ENCODE measurements at regions not wholly inside any gene's neighbourhood (a gene's known extent, or its start where the extent isn't known, plus 50 kb on each side); places are given as distances from the start of the nearest gene placed in this dataset.

- no peak overlapping the region for H2BK120ac ChIP-seq (ENCODE audit: low read depth, low read length)
- H2BK20ac ChIP-seq (ENCODE audit: low read depth, low read length): no peak overlapping the region
- H3K9me1 ChIP-seq (ENCODE audit: insufficient read depth, low read length): no peaks in the 10 kb centered on the region
- no peak overlapping the region for H2AFZ ChIP-seq (replicated peaks; ENCODE audit: low read length, poor library complexity)
- intact Hi-C loops (cut with micrococcal nuclease): no loop called here
- ChIA-PET POLR2A (ENCODE audit: unreplicated experiment) (no interaction called here), CTCF (no interaction called here)
- H3K79me1 ChIP-seq (ENCODE audit: low read depth in 1 of 2, low read length in 2 of 2): no peaks in the 10 kb centered on the region
- H3K14ac ChIP-seq (replicated peaks; ENCODE audit: low read depth, low read length): no peak overlapping the region
- no TSS peak for BruUV-seq (replicated peaks)
- no peaks in the 10 kb centered on the region for H4K20me1 ChIP-seq (ENCODE audit: insufficient read depth, low read length)
- no peak overlapping the region for H3K9ac ChIP-seq (ENCODE audit: low read depth, low read length)
- H3K36me3 ChIP-seq (ENCODE audit: control insufficient read depth, insufficient read depth, low read length): no peaks in the 10 kb centered on the region
- DNase-seq: no peak
- no peak overlapping the region for H4K8ac ChIP-seq (ENCODE audit: low read depth in 2 of 2, low read length in 2 of 2)
- H3K27ac ChIP-seq (ENCODE audit: insufficient read depth, low read length): no peak overlapping the region
- no peak overlapping the region for H3K23ac ChIP-seq (ENCODE audit: low read depth, low read length)
- no peak overlapping the region for H2AK9ac ChIP-seq (replicated peaks; ENCODE audit: low read depth, low read length, poor library complexity)
- H4K91ac ChIP-seq (ENCODE audit: insufficient read depth, low read depth, low read length): no peak overlapping the region
- no peak overlapping the region for H2BK15ac ChIP-seq (ENCODE audit: low read depth, low read length)
- H3K4me2 ChIP-seq (ENCODE audit: low read depth, low read length): no peak overlapping the region
- TF ChIP-seq CEBPB (IDR thresholded peaks at IDR 0.05; ENCODE audit: low read depth, low read length) (0 out of 2 replicates have a peak, but pooled peaks have one; percentile 16), MAZ (IDR thresholded peaks at IDR 0.05; ENCODE audit: borderline replicate concordance, low read depth, low read length) (no peak)
- WGBS, 2 experiments (ENCODE audit: extremely low coverage in 2 of 2, insufficient read length in 1 of 2): 60% methylated on average over 1 of the region's 3 CpGs; no CpG with 5 or more reads in 1 of the 2 experiments
- H2AK5ac ChIP-seq (ENCODE audit: low read depth, low read length): no peak overlapping the region
- no peak overlapping the region for H3K4me3 ChIP-seq (ENCODE audit: insufficient read depth, low read depth, low read length)
- no peak overlapping the region for H3K4ac ChIP-seq (ENCODE audit: low read depth, low read length)
- in situ Hi-C loops (cut with MboI; ENCODE audit: low sequenced_read_pairs): no loop called here
- no peak overlapping the region for H4K5ac ChIP-seq (ENCODE audit: low read depth, low read length)
- H2BK5ac ChIP-seq (ENCODE audit: low read depth, low read length, poor library complexity, severe bottlenecking): no peak overlapping the region
- no peaks in the 10 kb centered on the region for H3K27me3 ChIP-seq (ENCODE audit: control insufficient read depth, insufficient read depth, low read length)
- no peaks in the 10 kb centered on the region for H3K4me1 ChIP-seq (ENCODE audit: control insufficient read depth, insufficient read depth, low read length)
- no peak overlapping the region for H3K56ac ChIP-seq (ENCODE audit: extremely low read depth, insufficient read depth, low read length)
- H3K18ac ChIP-seq (ENCODE audit: low read depth, low read length): no peak overlapping the region
- dilution Hi-C loops (cut with HindIII; ENCODE audit: low sequenced_read_pairs, unreplicated experiment): no loop called here
- ATAC-seq (ENCODE audit: low read depth): no peak
- peaks cover 3% of the 10 kb centered on the region; the same call in 1 of the 2 replicates for H3K9me3 ChIP-seq (ENCODE audit: control insufficient read depth, insufficient read depth, low read length)
Observed at GRCh38 chr21:24456358-24456757, 1150.9 kb downstream of the MRPL39 start.

Measured in IMR-90 (cell line).